Dermis microvascular lymphatic vessel endothelial cell (primary cell): ENCODE measurements at regions not wholly inside any gene's neighbourhood (a gene's known extent, or its start where the extent isn't known, plus 50 kb on each side); places are given as distances from the start of the nearest gene placed in this dataset.

Experiments
- DNase-seq, 2 donors: peaks; one replicate each; pipeline versions ENCODE4 v3.0.0 to v3.0.0-alpha.2; 2010; ENCODE audit warnings: low read depth in 2 of 2

GRCh38 chr7:106957766-106958165, 86.7 kb upstream of the PRKAR2B start:
- DNase-seq: no peak

- DNase-seq: no peak
Measured at GRCh38 chr7:106959753-106960152, 84.8 kb upstream of the PRKAR2B start.

- DNase-seq: no peak
Measured at GRCh38 chr7:106962751-106963150, 81.8 kb upstream of the PRKAR2B start.

GRCh38 chr7:106964466-106964865, 80.0 kb upstream of the PRKAR2B start:
- DNase-seq: no peak

- DNase-seq: no peak
Measured at GRCh38 chr7:106965108-106965507, 79.4 kb upstream of the PRKAR2B start.

GRCh38 chr7:106966121-106966520, 78.4 kb upstream of the PRKAR2B start:
- no peak for DNase-seq

GRCh38 chr7:106968160-106968559, 76.3 kb upstream of the PRKAR2B start:
- DNase-seq: no peak

GRCh38 chr7:106978425-106979420, 65.8 kb upstream of the PRKAR2B start:
- no peak for DNase-seq

- DNase-seq: no peak
Measured at GRCh38 chr7:106979551-106980357, 64.8 kb upstream of the PRKAR2B start.

GRCh38 chr7:106980358-106980685, 64.2 kb upstream of the PRKAR2B start:
- peak; percentile 20 to 37 for DNase-seq

GRCh38 chr7:106982415-106982814, 62.1 kb upstream of the PRKAR2B start:
- DNase-seq: no peak

- no peak for DNase-seq
Measured at GRCh38 chr7:106984034-106984433, 60.5 kb upstream of the PRKAR2B start.

- no peak for DNase-seq
Measured at GRCh38 chr7:106986450-106986977, 58.0 kb upstream of the PRKAR2B start.

GRCh38 chr7:106987777-106988176, 56.7 kb upstream of the PRKAR2B start:
- DNase-seq: no peak

GRCh38 chr7:106992511-106992910, 52.0 kb upstream of the PRKAR2B start:
- no peak for DNase-seq
